ENCODE measurements at regions not wholly inside any gene's neighbourhood (a gene's known extent, or its start where the extent isn't known, plus 50 kb on each side); places are given as distances from the start of the nearest gene placed in this dataset.
"Not testable (repeated sequence)": the region's sequence is repeated elsewhere in the genome, so short reads cannot be mapped to it uniquely, and the experiment has no call there.

DNA sequence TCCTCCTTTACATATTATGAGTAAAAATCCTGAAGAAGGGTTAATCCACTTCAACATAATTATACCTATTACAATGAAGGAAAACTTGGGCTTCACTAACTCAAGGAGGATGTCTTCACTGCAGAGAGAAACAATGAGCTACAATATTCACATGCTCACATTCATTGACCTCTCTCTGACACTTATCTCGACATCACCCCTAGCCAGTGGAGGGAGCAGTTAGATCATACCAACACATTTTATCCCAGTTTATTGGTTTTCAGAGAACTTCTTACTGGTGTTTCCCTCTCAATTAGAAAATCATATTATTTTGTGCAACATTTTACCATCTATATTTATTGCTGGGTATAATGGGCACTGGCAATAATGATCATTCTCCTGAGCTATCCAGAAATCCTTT lies 646.5 kb downstream of the TENT5A start:
- POLR2A ChIA-PET = no interaction called here
- CTCF ChIA-PET = no interaction called here
- TF ChIP-seq, protein P1, sequence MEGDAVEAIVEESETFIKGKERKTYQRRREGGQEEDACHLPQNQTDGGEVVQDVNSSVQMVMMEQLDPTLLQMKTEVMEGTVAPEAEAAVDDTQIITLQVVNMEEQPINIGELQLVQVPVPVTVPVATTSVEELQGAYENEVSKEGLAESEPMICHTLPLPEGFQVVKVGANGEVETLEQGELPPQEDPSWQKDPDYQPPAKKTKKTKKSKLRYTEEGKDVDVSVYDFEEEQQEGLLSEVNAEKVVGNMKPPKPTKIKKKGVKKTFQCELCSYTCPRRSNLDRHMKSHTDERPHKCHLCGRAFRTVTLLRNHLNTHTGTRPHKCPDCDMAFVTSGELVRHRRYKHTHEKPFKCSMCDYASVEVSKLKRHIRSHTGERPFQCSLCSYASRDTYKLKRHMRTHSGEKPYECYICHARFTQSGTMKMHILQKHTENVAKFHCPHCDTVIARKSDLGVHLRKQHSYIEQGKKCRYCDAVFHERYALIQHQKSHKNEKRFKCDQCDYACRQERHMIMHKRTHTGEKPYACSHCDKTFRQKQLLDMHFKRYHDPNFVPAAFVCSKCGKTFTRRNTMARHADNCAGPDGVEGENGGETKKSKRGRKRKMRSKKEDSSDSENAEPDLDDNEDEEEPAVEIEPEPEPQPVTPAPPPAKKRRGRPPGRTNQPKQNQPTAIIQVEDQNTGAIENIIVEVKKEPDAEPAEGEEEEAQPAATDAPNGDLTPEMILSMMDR (IDR thresholded peaks at IDR 0.05) = no peak

DNA sequence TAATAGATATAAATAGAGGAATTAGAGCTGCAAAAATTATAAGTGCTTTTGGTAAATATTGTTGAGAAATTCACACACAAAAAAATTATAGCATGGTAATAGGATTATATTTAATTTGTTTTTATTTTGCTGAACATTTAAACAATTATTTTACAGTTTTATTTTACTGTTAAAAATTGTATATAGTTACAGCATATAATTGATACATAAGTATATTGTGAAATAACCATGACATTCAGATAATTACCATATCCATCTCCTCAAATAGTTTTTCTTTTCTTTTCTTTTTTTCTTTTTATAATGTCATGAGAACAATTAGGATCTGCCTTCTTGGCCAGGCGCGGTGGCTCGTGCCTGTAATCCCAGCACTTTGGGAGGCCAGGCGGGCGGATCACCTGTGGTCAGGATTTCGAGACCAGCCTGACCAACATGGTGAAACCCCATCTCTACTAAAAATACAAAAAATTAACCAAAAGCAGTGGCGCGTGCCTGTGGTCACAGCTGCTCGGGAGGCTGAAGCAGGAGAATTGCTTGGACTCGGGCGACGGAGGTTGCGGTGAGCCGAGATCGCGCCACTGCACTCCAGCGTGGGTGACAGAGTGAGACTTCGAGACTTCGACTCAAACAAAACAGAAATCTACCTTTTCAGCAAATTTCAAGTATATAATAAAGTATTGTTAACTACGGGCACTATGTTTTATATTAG lies 654.2 kb downstream of the TENT5A start:
- no peak for DNase-seq
- Mint-ChIP-seq H3K36me3 (ENCODE audit: low read depth) (no peaks in the 10 kb centered on the region), H3K4me3 (no peak overlapping the region), H3K4me1 (ENCODE audit: low read depth) (no peaks in the 10 kb centered on the region), H3K27ac (no peak overlapping the region), H3K27me3 (no peaks in the 10 kb centered on the region), H3K9me3 (peaks cover 10% of the 10 kb centered on the region)
- ATAC-seq = no peak
- intact Hi-C loops (cut with micrococcal nuclease) = no loop called here
- ChIA-PET POLR2A (no interaction called here), CTCF (no interaction called here)
- TF ChIP-seq, protein P1 (IDR thresholded peaks at IDR 0.05) = no peak

More for the DNA sequence above, 646.5 kb downstream of the TENT5A start:
- no peak overlapping the region for H3K4me3 Mint-ChIP-seq
- H3K36me3 Mint-ChIP-seq (ENCODE audit: low read depth) = no peaks in the 10 kb centered on the region
- no peaks in the 10 kb centered on the region for H3K4me1 Mint-ChIP-seq (ENCODE audit: low read depth)
- no peak overlapping the region for H3K27ac Mint-ChIP-seq
- H3K9me3 Mint-ChIP-seq = peaks cover 9% of the 10 kb centered on the region
- DNase-seq (no peak), ATAC-seq (no peak)
- H3K27me3 Mint-ChIP-seq = no peaks in the 10 kb centered on the region
- intact Hi-C loops (cut with micrococcal nuclease) = no loop called here

DNA sequence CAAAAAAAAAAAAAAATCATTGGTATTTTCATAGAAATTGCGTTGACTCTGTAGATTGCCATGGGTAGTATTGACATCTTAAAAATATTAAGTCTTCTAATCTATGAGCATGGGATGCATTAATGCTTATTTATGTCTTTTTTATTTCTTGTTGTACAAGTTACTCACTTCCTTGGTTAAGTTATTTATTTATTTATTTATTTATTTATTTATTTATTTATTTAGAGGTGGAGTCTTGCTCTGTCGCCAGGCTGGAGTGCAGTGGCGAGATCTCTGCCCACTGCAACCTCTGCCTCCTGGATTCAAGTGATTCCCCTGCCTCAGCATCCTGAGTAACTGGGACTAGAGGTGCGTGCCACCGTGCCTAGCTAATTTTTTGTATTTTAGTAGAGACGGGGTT lies 656.0 kb downstream of the TENT5A start:
- ATAC-seq; DNase-seq; H3K4me1 Mint-ChIP-seq (ENCODE audit: low read depth); H3K27ac Mint-ChIP-seq; POLR2A ChIA-PET; H3K27me3 Mint-ChIP-seq; intact Hi-C loops (cut with micrococcal nuclease); H3K4me3 Mint-ChIP-seq; H3K9me3 Mint-ChIP-seq; CTCF ChIA-PET; H3K36me3 Mint-ChIP-seq (ENCODE audit: low read depth): not testable (repeated sequence)

DNA sequence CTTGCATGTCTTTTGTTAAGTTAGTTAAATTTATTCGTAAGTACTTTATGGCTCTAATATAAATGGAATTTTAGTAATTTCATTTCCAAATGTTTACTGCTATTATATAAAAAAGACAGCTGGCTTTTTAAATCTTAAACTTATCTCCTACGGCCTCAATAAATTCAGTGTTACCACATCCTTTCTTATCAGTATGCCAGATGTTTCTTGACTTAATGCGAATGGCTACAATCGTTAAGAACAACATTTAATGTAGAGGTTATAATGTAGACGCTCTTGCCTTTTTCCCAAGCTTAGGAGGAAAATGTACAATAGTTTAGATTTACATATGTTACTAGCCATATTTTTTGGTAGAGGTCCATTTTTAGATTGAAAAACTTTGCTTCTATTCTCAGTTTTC lies 659.4 kb downstream of the TENT5A start:
- no peaks in the 10 kb centered on the region for H3K4me1 Mint-ChIP-seq (ENCODE audit: low read depth)
- ChIA-PET POLR2A (no interaction called here), CTCF (no interaction called here)
- TF ChIP-seq, protein P1 (IDR thresholded peaks at IDR 0.05) = no peak
- no peaks in the 10 kb centered on the region for H3K27me3 Mint-ChIP-seq
- ATAC-seq = no peak
- peaks cover 6% of the 10 kb centered on the region for H3K9me3 Mint-ChIP-seq
- H3K36me3 Mint-ChIP-seq (ENCODE audit: low read depth) = no peaks in the 10 kb centered on the region
- no peak overlapping the region for H3K4me3 Mint-ChIP-seq
- no peak for DNase-seq
- intact Hi-C loops (cut with micrococcal nuclease) = no loop called here
- no peak overlapping the region for H3K27ac Mint-ChIP-seq

DNA sequence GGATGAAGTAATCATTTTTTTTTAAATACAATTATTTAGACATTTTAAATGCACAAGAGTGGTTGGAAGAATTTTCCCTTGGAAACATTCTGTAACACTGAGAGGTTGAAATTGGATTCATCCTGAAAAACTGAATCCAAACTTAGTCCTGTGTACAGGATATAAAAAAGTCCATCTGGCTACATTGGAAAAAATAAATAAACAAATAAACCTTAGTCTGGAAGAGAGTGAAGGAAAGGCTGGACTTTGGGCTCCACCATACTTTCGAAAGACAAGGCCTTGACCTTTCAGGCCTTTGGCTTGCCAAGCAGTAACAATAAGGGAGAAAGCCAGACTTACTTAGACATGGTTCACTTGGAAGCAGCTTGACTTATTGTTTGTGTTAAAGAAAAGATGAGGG lies 664.3 kb downstream of the TENT5A start:
- intact Hi-C loops (cut with micrococcal nuclease) = no loop called here
- no peaks in the 10 kb centered on the region for H3K27me3 Mint-ChIP-seq
- no peak overlapping the region for H3K4me3 Mint-ChIP-seq
- H3K36me3 Mint-ChIP-seq (ENCODE audit: low read depth) = no peaks in the 10 kb centered on the region
- peaks cover 1% of the 10 kb centered on the region for H3K9me3 Mint-ChIP-seq
- DNase-seq (no peak), ATAC-seq (no peak)
- ChIA-PET CTCF (no interaction called here), POLR2A (no interaction called here)
- H3K4me1 Mint-ChIP-seq (ENCODE audit: low read depth) = no peaks in the 10 kb centered on the region
- H3K27ac Mint-ChIP-seq = no peak overlapping the region
- TF ChIP-seq, protein P1 (IDR thresholded peaks at IDR 0.05) = no peak

DNA sequence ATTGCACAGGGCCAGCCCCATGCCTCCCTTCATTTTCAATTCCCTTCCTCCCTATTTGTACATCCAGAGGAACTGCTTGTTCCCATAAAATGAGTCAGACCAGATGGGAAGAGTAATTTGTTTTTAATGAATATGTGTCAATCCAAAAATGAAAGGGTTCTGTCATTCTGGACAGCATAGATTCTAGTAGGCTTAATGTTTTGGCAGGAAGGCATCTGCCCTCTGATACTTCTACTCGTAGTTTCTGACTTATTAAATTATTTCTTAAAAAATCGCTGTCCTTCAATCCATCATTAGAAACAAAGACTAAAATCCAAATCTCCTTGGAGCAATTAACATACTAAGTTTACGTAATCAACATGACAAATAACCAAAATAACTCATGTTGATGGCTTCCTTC lies 665.5 kb downstream of the TENT5A start:
- no peaks in the 10 kb centered on the region for H3K4me1 Mint-ChIP-seq (ENCODE audit: low read depth)
- no peak for DNase-seq
- H3K9me3 Mint-ChIP-seq = no peaks in the 10 kb centered on the region
- no peaks in the 10 kb centered on the region for H3K36me3 Mint-ChIP-seq (ENCODE audit: low read depth)
- ChIA-PET CTCF (no interaction called here), POLR2A (no interaction called here)
- H3K27ac Mint-ChIP-seq = no peak overlapping the region
- no peaks in the 10 kb centered on the region for H3K27me3 Mint-ChIP-seq
- intact Hi-C loops (cut with micrococcal nuclease) = no loop called here
- no peak for ATAC-seq
- TF ChIP-seq, protein P1 (IDR thresholded peaks at IDR 0.05) = no peak
- no peak overlapping the region for H3K4me3 Mint-ChIP-seq

Data from activated CD8-positive, alpha-beta T cell treated with anti-CD3 and anti-CD28 coated beads for 36 hours (primary cell).